CD14-positive monocyte (primary cell): ENCODE measurements at regions not wholly inside any gene's neighbourhood (a gene's known extent, or its start where the extent isn't known, plus 50 kb on each side); places are given as distances from the start of the nearest gene placed in this dataset.

Experiments
- DNase-seq, 3 donors: peaks; one replicate each; pipeline ENCODE4 v3.0.0-alpha.2; 2011 to 2022
- H2AFZ ChIP-seq: 2 replicates; pipeline ENCODE4 v1.6.0; 2012; ENCODE audit warnings: mild to moderate bottlenecking, low read depth, low read length, inconsistent platforms; ENCODE audit not compliant: insufficient read depth, poor library complexity, severe bottlenecking
- H3K27ac ChIP-seq, 2 donors: 1 replicate in 1 of 2; 2 replicates in 1 of 2; pipeline ENCODE4 v1.5.1; 2012 to 2013; ENCODE audit warnings: low read length in 2 of 2, control low read depth in 1 of 2, inconsistent platforms in 1 of 2, low read depth in 1 of 2, mild to moderate bottlenecking in 1 of 2
- H3K27me3 ChIP-seq, 2 donors: one replicate each; pipeline versions ENCODE4 v1.6.0 to v1.6.1; 2011 to 2013; ENCODE audit warnings: low read length in 2 of 2; ENCODE audit not compliant: control insufficient read depth in 2 of 2, insufficient read depth in 2 of 2
- H3K36me3 ChIP-seq, 2 donors: replicated peaks in 1 of 2; 1 replicate in 1 of 2; 2 replicates in 1 of 2; pipeline versions ENCODE4 v1.5.1 to v1.6.1; 2012 to 2013; ENCODE audit warnings: low read length in 2 of 2, control low read depth in 1 of 2, inconsistent platforms in 1 of 2, mild to moderate bottlenecking in 1 of 2; ENCODE audit not compliant: insufficient read depth in 2 of 2, control insufficient read depth in 1 of 2
- H3K4me1 ChIP-seq, 2 donors: 1 replicate in 1 of 2; 2 replicates in 1 of 2; pipeline versions ENCODE4 v1.5.1 to v1.6.1; 2012 to 2013; ENCODE audit warnings: low read length in 2 of 2, control low read depth in 1 of 2, inconsistent platforms in 1 of 2, mild to moderate bottlenecking in 1 of 2, moderate library complexity in 1 of 2; ENCODE audit not compliant: insufficient read depth in 2 of 2, control insufficient read depth in 1 of 2
- H3K4me2 ChIP-seq: replicated peaks from 2 replicates; pipeline ENCODE3; 2012; ENCODE audit warnings: low read length, moderate library complexity, mild to moderate bottlenecking; ENCODE audit not compliant: poor library complexity, severe bottlenecking; ENCODE audit errors: extremely low read depth
- H3K4me3 ChIP-seq, 3 experiments: fragments of 200-600 bp in 1 of 3; sonication (generic) in 1 of 3; replicated peaks in 1 of 3; 1 replicate in 2 of 3; 2 replicates in 1 of 3; pipeline ENCODE4 v1.5.1; 2011 to 2013; ENCODE audit warnings: low read length in 3 of 3, mild to moderate bottlenecking in 3 of 3, control low read depth in 2 of 3, low read depth in 2 of 3, inconsistent platforms in 1 of 3, moderate library complexity in 1 of 3
- H3K79me2 ChIP-seq: 2 replicates; pipeline ENCODE4 v1.6.0; 2012; ENCODE audit warnings: mild to moderate bottlenecking, control low read depth, inconsistent platforms, low read length, moderate library complexity; ENCODE audit not compliant: insufficient read depth
- H3K9ac ChIP-seq: 2 replicates; pipeline ENCODE4 v1.6.0; 2017; ENCODE audit warnings: low read length, mild to moderate bottlenecking; ENCODE audit not compliant: insufficient read depth, poor library complexity, severe bottlenecking
- H3K9me3 ChIP-seq, 2 donors: replicated peaks in 1 of 2; 1 replicate in 1 of 2; 2 replicates in 1 of 2; pipeline versions ENCODE4 v1.5.1 to v1.6.1; 2012 to 2013; ENCODE audit warnings: low read length in 2 of 2, control low read depth in 1 of 2; ENCODE audit not compliant: control insufficient read depth in 1 of 2, insufficient read depth in 1 of 2
- H4K20me1 ChIP-seq: 2 replicates; pipeline ENCODE4 v1.6.0; 2012; ENCODE audit warnings: mild to moderate bottlenecking, low read length, control low read depth, moderate library complexity; ENCODE audit not compliant: insufficient read depth
- H3K27ac Mint-ChIP-seq, 7 donors: one replicate each; pipeline ENCODE4 v1.8.0; 2020; ENCODE audit warnings: mild to moderate bottlenecking in 7 of 7, mixed read lengths in 7 of 7, moderate library complexity in 6 of 7, inconsistent platforms in 2 of 7
- H3K27me3 Mint-ChIP-seq, 3 donors: one replicate each; pipeline ENCODE4 v1.8.0; 2021 to 2022; ENCODE audit warnings: low read depth in 3 of 3, mild to moderate bottlenecking in 3 of 3, mixed read lengths in 3 of 3, moderate library complexity in 3 of 3, inconsistent platforms in 1 of 3
- H3K36me3 Mint-ChIP-seq, 2 donors: one replicate each; pipeline ENCODE4 v1.8.0; 2020; ENCODE audit warnings: mixed read lengths in 2 of 2, inconsistent platforms in 1 of 2, mild to moderate bottlenecking in 1 of 2
- H3K4me1 Mint-ChIP-seq: one replicate; pipeline ENCODE4 v1.8.0; 2020; ENCODE audit warnings: mild to moderate bottlenecking, mixed read lengths
- H3K4me3 Mint-ChIP-seq, 2 donors: one replicate each; pipeline ENCODE4 v1.8.0; 2020; ENCODE audit warnings: mild to moderate bottlenecking in 2 of 2, mixed read lengths in 2 of 2, moderate library complexity in 1 of 2
- H3K9me3 Mint-ChIP-seq, 7 donors: one replicate each; pipeline ENCODE4 v1.8.0; 2020 to 2022; ENCODE audit warnings: mixed read lengths in 7 of 7, mild to moderate bottlenecking in 6 of 7, moderate library complexity in 6 of 7, inconsistent platforms in 2 of 7
- CTCF ChIP-seq: fragments of 200-600 bp; IDR thresholded peaks from one replicate; pipeline ENCODE4 v1.8.0; 2022; ENCODE audit warnings: antibody characterized with exemption, mild to moderate bottlenecking
- WGBS: methylation state at CpG from one replicate; pipeline ENCODE4 v1.1.5; 2013; ENCODE audit warnings: missing lambda C conversion rate; ENCODE audit not compliant: insufficient coverage; 5-methylcytosine and 5-hydroxymethylcytosine counted together
- intact Hi-C, 2 donors: fragments of 100-400 bp; cut with micrococcal nuclease; formaldehyde crosslinking; loops; one replicate each; pipeline versions ENCODE4 v1.15.0 to v1.15.1; 2023

DNA sequence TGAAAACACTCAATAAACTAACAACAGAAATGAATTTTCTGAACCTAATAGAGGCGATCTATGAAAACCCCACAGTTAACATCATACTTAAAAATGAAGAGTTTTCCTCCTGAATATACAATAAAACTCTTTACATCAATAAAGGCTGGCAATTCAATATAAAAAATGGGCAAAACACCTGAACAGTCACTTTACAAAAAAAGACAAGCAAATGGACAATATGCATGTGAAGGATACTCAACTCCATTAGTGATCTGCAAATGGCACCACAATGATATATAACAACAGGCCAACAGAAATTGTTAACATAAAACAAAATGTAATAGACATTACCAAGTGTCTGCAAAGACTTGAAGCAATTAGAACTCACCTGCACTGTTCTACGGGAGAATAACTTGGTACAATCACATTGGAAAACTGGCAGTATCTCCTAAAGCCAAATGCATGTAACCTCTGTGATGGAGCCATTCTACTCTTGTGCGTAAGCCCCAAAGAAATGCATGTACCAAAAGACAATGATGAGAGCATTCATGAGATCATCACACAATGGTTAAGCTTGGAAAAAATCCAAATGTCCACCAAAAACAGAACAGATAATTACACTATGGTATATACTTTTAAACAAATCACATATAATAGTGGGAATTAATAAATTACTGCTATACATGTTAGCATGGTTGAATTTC lies 433.4 kb upstream of the MAF start:
- 83% methylated on average over 1 of the region's 3 CpGs for whole genome bisulfite sequencing
- no peak for TF ChIP-seq CTCF
- intact Hi-C loops: no loop called here
- Histone ChIP-seq H2AFZ (no peak overlapping the region), H3K4me1 (no peaks in the 10 kb centered on the region), H3K79me2 (no peaks in the 10 kb centered on the region), H3K27ac (no peak overlapping the region), H3K36me3 (no peaks in the 10 kb centered on the region), H3K4me3 (no peak overlapping the region), H3K4me2 (no peak overlapping the region), H3K9ac (no peak overlapping the region), H3K9me3 (peaks cover 0 to 4% of the 10 kb centered on the region in 2 donors), H3K27me3 (no peaks in the 10 kb centered on the region), H4K20me1 (no peaks in the 10 kb centered on the region)
- Mint-ChIP-seq H3K27ac (no peak overlapping the region), H3K9me3 (peaks cover 2 to 11% (median 8%) of the 10 kb centered on the region in 7 donors), H3K4me1 (no peaks in the 10 kb centered on the region), H3K27me3 (peaks cover 0 to 2% (median 0%) of the 10 kb centered on the region in 3 donors), H3K36me3 (no peaks in the 10 kb centered on the region), H3K4me3 (no peak overlapping the region)
- DNase-seq: no peak

- peaks cover 0 to 4% of the 10 kb centered on the region in 2 donors for H3K9me3 ChIP-seq
- WGBS: 99% methylated on average over 6 of the region's 8 CpGs
- TF ChIP-seq CTCF: no peak
- H3K4me3 ChIP-seq: no peak overlapping the region
- Mint-ChIP-seq H3K27ac (no peak overlapping the region), H3K4me1 (peaks cover 8% of the 10 kb centered on the region), H3K36me3 (no peaks in the 10 kb centered on the region), H3K4me3 (no peak overlapping the region), H3K27me3 (peaks cover 0 to 2% (median 0%) of the 10 kb centered on the region in 3 donors), H3K9me3 (peaks cover 0 to 11% (median 6%) of the 10 kb centered on the region in 7 donors)
- H3K36me3 ChIP-seq: no peaks in the 10 kb centered on the region
- no peaks in the 10 kb centered on the region for H3K79me2 ChIP-seq
- DNase-seq: no peak
- no peak overlapping the region for H3K27ac ChIP-seq
- peaks cover 0 to 4% of the 10 kb centered on the region in 2 donors for H3K4me1 ChIP-seq
- no peaks in the 10 kb centered on the region for H4K20me1 ChIP-seq
- intact Hi-C loops: no loop called here
- no peak overlapping the region for H2AFZ ChIP-seq
- no peak overlapping the region for H3K4me2 ChIP-seq
- no peak overlapping the region for H3K9ac ChIP-seq
- H3K27me3 ChIP-seq: no peaks in the 10 kb centered on the region
Measured at GRCh38 chr16:80029761-80030481, 429.4 kb upstream of the MAF start.
